Transverse colon (tissue), 4 donors: ENCODE measurements at regions not wholly inside any gene's neighbourhood (a gene's known extent, or its start where the extent isn't known, plus 50 kb on each side); places are given as distances from the start of the nearest gene placed in this dataset.
"Not testable (repeated sequence)": the region's sequence is repeated elsewhere in the genome, so short reads cannot be mapped to it uniquely, and the experiment has no call there.

Source experiments
- DNase-seq: peaks from one replicate; pipeline ENCODE4 v3.0.0-alpha.2; 2019
- H3K27ac ChIP-seq, 4 donors: fragments of 200-600 bp; sonication (generic); 2 replicates each; pipeline ENCODE4 v1.5.1; 2016 to 2018; ENCODE audit warnings: inconsistent platforms in 4 of 4
- H3K27me3 ChIP-seq: fragments of 200-600 bp; sonication (generic); 2 replicates; pipeline ENCODE4 v1.5.1; 2017; ENCODE audit warnings: inconsistent platforms
- H3K36me3 ChIP-seq, 4 donors: fragments of 200-600 bp; sonication (generic); 2 replicates each; pipeline ENCODE4 v1.5.1; 2017 to 2019; ENCODE audit warnings: inconsistent platforms in 4 of 4
- H3K4me1 ChIP-seq, 4 donors: fragments of 200-600 bp; sonication (generic); 2 replicates each; pipeline ENCODE4 v1.5.1; 2017 to 2020; ENCODE audit warnings: inconsistent platforms in 4 of 4
- H3K4me3 ChIP-seq, 4 donors: fragments of 200-600 bp; sonication (generic); 1 replicate in 1 of 4; 2 replicates in 3 of 4; pipeline versions ENCODE4 v1.5.1 to v1.6.1; 2017 to 2019; ENCODE audit warnings: inconsistent platforms in 4 of 4
- H3K9me3 ChIP-seq, 2 donors: fragments of 200-600 bp; sonication (generic); 2 replicates each; pipeline ENCODE4 v1.5.1; 2017 to 2019; ENCODE audit warnings: inconsistent platforms in 2 of 2
- CTCF ChIP-seq, 5 experiments: fragments of 200-600 bp in 3 of 5; fragments of 450-650 bp in 2 of 5; sonication (generic) in 3 of 5; IDR thresholded peaks; 1 replicate in 2 of 5; 2 replicates in 3 of 5; pipeline ENCODE4 v1.5.1; 2016 to 2017; ENCODE audit warnings: antibody characterized with exemption in 5 of 5, inconsistent platforms in 3 of 5, mild to moderate bottlenecking in 2 of 5, moderate library complexity in 1 of 5
- EP300 ChIP-seq: sonication (generic); formaldehyde crosslinking; IDR thresholded peaks from one replicate; pipeline ENCODE4 v1.6.1; 2017; ENCODE audit warnings: antibody characterized with exemption, low read depth
- POLR2A ChIP-seq: fragments of 450-650 bp; IDR thresholded peaks from one replicate; pipeline ENCODE4 v1.6.1; 2016; ENCODE audit warnings: antibody characterized with exemption, mild to moderate bottlenecking, moderate library complexity
- POLR2AphosphoS5 ChIP-seq, 3 donors: sonication (generic); formaldehyde crosslinking; IDR thresholded peaks; one replicate each; pipeline ENCODE4 v1.6.1; 2016; ENCODE audit warnings: antibody characterized with exemption in 3 of 3
- WGBS, 2 donors: methylation state at CpG; one replicate each; pipeline ENCODE4 v1.1.5; 2018; ENCODE audit warnings: low coverage in 1 of 2; 5-methylcytosine and 5-hydroxymethylcytosine counted together
- in situ Hi-C, 4 donors: fragments of 200-750 bp; cut with MboI; loops; one replicate each; pipeline versions ENCODE4 v1.15.0 to v1.15.1; 2017; ENCODE audit warnings: low sequenced_read_pairs in 3 of 4, low pct_ligation_motif_present in 1 of 4, low pct_unique_long_range_greater_than_20kb in 1 of 4
- intact Hi-C: fragments of 100-400 bp; cut with DNase I; formaldehyde crosslinking; loops from one replicate; pipeline ENCODE4 v1.15.1; 2023; ENCODE audit warnings: low total_unique reads

- intact Hi-C loops (no loop called here), in situ Hi-C loops (no loop called here)
- Histone ChIP-seq H3K4me3 (no peak overlapping the region), H3K9me3 (no peaks in the 10 kb centered on the region), H3K36me3 (no peaks in the 10 kb centered on the region), H3K4me1 (no peaks in the 10 kb centered on the region), H3K27ac (no peak overlapping the region), H3K27me3 (no peaks in the 10 kb centered on the region)
- WGBS, 2 donors, result 86% methylated on average over 5 of the region's 5 CpGs; no CpG with 5 or more reads in 1 of the 2 donors
- DNase-seq, result no peak
- TF ChIP-seq POLR2A (no peak), CTCF (IDR thresholded peaks at IDR 0.05) (no peak), EP300 (no peak), POLR2AphosphoS5 (IDR thresholded peaks at IDR 0.05) (no peak)
Measured at GRCh38 chrX:85685843-85686242, 306.4 kb upstream of the POF1B start.

- TF ChIP-seq POLR2AphosphoS5 (IDR thresholded peaks at IDR 0.05), result no peak
- Histone ChIP-seq H3K9me3 (no peaks in the 10 kb centered on the region), H3K27me3 (no peaks in the 10 kb centered on the region), H3K4me3 (no peak overlapping the region), H3K4me1 (no peaks in the 10 kb centered on the region), H3K27ac (no peak overlapping the region), H3K36me3 (no peaks in the 10 kb centered on the region)
- in situ Hi-C loops (no loop called here), intact Hi-C loops (no loop called here)
- DNase-seq, result no peak
- 36 to 43% methylated on average over 2 of the region's 2 CpGs for WGBS, 2 donors
Measured at GRCh38 chrX:85666471-85666870, 287.0 kb upstream of the POF1B start.

- H3K36me3 ChIP-seq, H3K27ac ChIP-seq, H3K4me3 ChIP-seq, intact Hi-C loops, H3K9me3 ChIP-seq, H3K27me3 ChIP-seq, in situ Hi-C loops, DNase-seq, H3K4me1 ChIP-seq: not testable (repeated sequence)
- WGBS, 2 donors, result 94% methylated on average over 5 of the region's 5 CpGs; no CpG with 5 or more reads in 1 of the 2 donors
Measured at GRCh38 chrX:85663970-85664369, 284.5 kb upstream of the POF1B start.

- no peaks in the 10 kb centered on the region for H3K9me3 ChIP-seq
- H3K27me3 ChIP-seq, result no peaks in the 10 kb centered on the region
- TF ChIP-seq CTCF (IDR thresholded peaks at IDR 0.05) (no peak), POLR2A (no peak), POLR2AphosphoS5 (IDR thresholded peaks at IDR 0.05) (no peak), EP300 (no peak)
- H3K4me1 ChIP-seq, result no peaks in the 10 kb centered on the region
- H3K4me3 ChIP-seq, result no peak overlapping the region
- in situ Hi-C loops (no loop called here), intact Hi-C loops (no loop called here)
- H3K27ac ChIP-seq, result no peak overlapping the region
- DNase-seq, result no peak
- no peaks in the 10 kb centered on the region for H3K36me3 ChIP-seq
Measured at GRCh38 chrX:85630901-85631300, 251.4 kb upstream of the POF1B start.

- Histone ChIP-seq H3K4me1 (no peaks in the 10 kb centered on the region), H3K27me3 (no peaks in the 10 kb centered on the region), H3K36me3 (no peaks in the 10 kb centered on the region), H3K4me3 (no peak overlapping the region), H3K9me3 (no peaks in the 10 kb centered on the region), H3K27ac (no peak overlapping the region)
- TF ChIP-seq CTCF (IDR thresholded peaks at IDR 0.05) (peak in 2 of 5 experiments; percentile 21 to 32), EP300 (no peak)
- intact Hi-C loops, result no loop called here
- DNase-seq, result no peak
- in situ Hi-C loops, result no loop called here
- WGBS, 2 donors, result 57% methylated on average over 3 of the region's 3 CpGs; no CpG with 5 or more reads in 1 of the 2 donors
Measured at GRCh38 chrX:85627363-85627762, 247.9 kb upstream of the POF1B start.
